DMS 273 (cell line): ENCODE measurements at regions not wholly inside any gene's neighbourhood (a gene's known extent, or its start where the extent isn't known, plus 50 kb on each side); places are given as distances from the start of the nearest gene placed in this dataset.

Experiments
- DNase-seq: peaks from one replicate; lab custom pipeline; 2025; ENCODE audit not compliant: unreplicated experiment; lab: John Stamatoyannopoulos, UW

GRCh38 chr22:42180349-42180842 is 49.8 kb upstream of the CYP2D6 start:
- DNase-seq: peak; percentile 42
